Panc1 (cell line): ENCODE measurements at regions not wholly inside any gene's neighbourhood (a gene's known extent, or its start where the extent isn't known, plus 50 kb on each side); places are given as distances from the start of the nearest gene placed in this dataset.
A peak's percentile ranks its signal among the peaks of the same experiment; 100 is the strongest.

Experiments
- ATAC-seq: fragments of 200-7000 bp; cut with Tn5 transposase; 2 replicates; pipeline ENCODE4 v1.9.1; 2020; ENCODE audit warnings: mild to moderate bottlenecking, moderate library complexity
- BruUV-seq: library from RNA; stranded (reverse); fragments of 400-500 nt; replicated peaks from 2 replicates; lab custom pipeline; 2021; lab: Mats Ljungman, UMichigan
- CTCF ChIA-PET: fragments of 300-600 bp; sonication (Branson Sonifier 250); formaldehyde crosslinking; loops from one replicate; lab custom pipeline; 2022; ENCODE audit warnings: antibody characterized with exemption; lab: Charles Lee
- POLR2A ChIA-PET: fragments of 300-600 bp; sonication (Branson Sonifier 250); formaldehyde crosslinking; loops from one replicate; lab custom pipeline; 2022; ENCODE audit warnings: antibody characterized with exemption; lab: Charles Lee
- DNase-seq: peaks from one replicate; pipeline ENCODE4 v3.0.0-alpha.2; 2010; ENCODE audit warnings: low read depth, low spot score
- H3K27ac ChIP-seq: 2 replicates; pipeline ENCODE4 v1.5.1; 2011; ENCODE audit warnings: mild to moderate bottlenecking, low read length, inconsistent platforms
- H3K27me3 ChIP-seq: fragments of 200-500 bp; sonication (Bioruptor generic); 2 replicates; pipeline ENCODE4 v1.6.0; 2014; ENCODE audit warnings: low read length, inconsistent platforms; ENCODE audit not compliant: control insufficient read depth, insufficient read depth
- H3K36me3 ChIP-seq: fragments of 200-500 bp; sonication (Bioruptor generic); 2 replicates; pipeline ENCODE4 v1.5.1; 2014; ENCODE audit warnings: inconsistent platforms, mild to moderate bottlenecking, low read length, moderate library complexity; ENCODE audit not compliant: control insufficient read depth, insufficient read depth
- H3K4me1 ChIP-seq: 2 replicates; pipeline ENCODE4 v1.5.1; 2011; ENCODE audit warnings: inconsistent platforms, mild to moderate bottlenecking, low read length, moderate library complexity; ENCODE audit not compliant: control insufficient read depth, insufficient read depth
- H3K4me3 ChIP-seq, 2 experiments: 2 replicates each; pipeline ENCODE4 v1.5.1; 2011 to 2012; ENCODE audit warnings: low read depth in 2 of 2, low read length in 2 of 2, mild to moderate bottlenecking in 2 of 2, inconsistent platforms in 1 of 2, moderate library complexity in 1 of 2
- H3K9me3 ChIP-seq: fragments of 200-500 bp; sonication (Bioruptor generic); 2 replicates; pipeline ENCODE4 v1.5.1; 2014; ENCODE audit warnings: low read depth, mild to moderate bottlenecking, inconsistent platforms, low read length, moderate library complexity; ENCODE audit not compliant: control insufficient read depth, insufficient read depth
- CTCF ChIP-seq: fragments of 450-650 bp; IDR thresholded peaks from 2 replicates; pipeline ENCODE4 v1.5.1; 2017; ENCODE audit warnings: mild to moderate bottlenecking
- POLR2AphosphoS5 ChIP-seq: IDR thresholded peaks from 2 replicates; pipeline ENCODE4 v1.6.1; 2012; ENCODE audit warnings: mild to moderate bottlenecking, low read depth, low read length, moderate library complexity
- SIN3A ChIP-seq: IDR thresholded peaks from 2 replicates; pipeline ENCODE4 v1.6.1; 2012; ENCODE audit warnings: low read depth, mild to moderate bottlenecking, low read length, moderate library complexity, borderline replicate concordance; ENCODE audit not compliant: insufficient read depth
- TCF7L2 ChIP-seq: IDR thresholded peaks from 2 replicates; pipeline ENCODE4 v1.6.1; 2011; ENCODE audit warnings: mild to moderate bottlenecking, low read depth, low read length, inconsistent platforms
- in situ Hi-C: cut with HindIII; loops from 2 replicates; pipeline ENCODE4 v1.10.0; 2016; ENCODE audit warnings: low sequenced_read_pairs, low pct_unique_long_range_greater_than_20kb
- intact Hi-C: fragments of 100-400 bp; cut with micrococcal nuclease; formaldehyde crosslinking; loops from one replicate; pipeline ENCODE4 v1.10.0; 2022; ENCODE audit not compliant: unreplicated experiment
- TF ChIP-seq, protein P1 (sequence below), 2 experiments: IDR thresholded peaks; 2 replicates each; pipeline ENCODE4 v1.6.1; 2011 to 2012; ENCODE audit warnings: low read depth in 2 of 2, control low read depth in 1 of 2, low read length in 1 of 2, mild to moderate bottlenecking in 1 of 2, moderate library complexity in 1 of 2; ENCODE audit not compliant: insufficient read depth in 1 of 2

GRCh38 chr14:76950055-76951020, 78.2 kb downstream of the IRF2BPL start:
- Histone ChIP-seq H3K36me3 (no peaks in the 10 kb centered on the region), H3K27ac (peak overlapping the region; percentile 86), H3K9me3 (no peaks in the 10 kb centered on the region), H3K4me1 (peaks cover 60% of the 10 kb centered on the region), H3K27me3 (no peaks in the 10 kb centered on the region), H3K4me3 (no peak overlapping the region)
- CTCF ChIA-PET, result interaction anchor here (0.6 kb wide), 1 partner anchor 19 kb away, joined by 7 read pairs; no protein-coding TSS in a partner anchor
- POLR2A ChIA-PET, result interaction anchor here (0.6 kb wide), 3 partner anchors 15 to 318 kb away, joined by 3 to 7 read pairs (median 3); no protein-coding TSS in a partner anchor
- in situ Hi-C loops, result no loop called here
- intact Hi-C loops, result no loop called here
- no TSS peak for BruUV-seq
- TF ChIP-seq, protein P1, sequence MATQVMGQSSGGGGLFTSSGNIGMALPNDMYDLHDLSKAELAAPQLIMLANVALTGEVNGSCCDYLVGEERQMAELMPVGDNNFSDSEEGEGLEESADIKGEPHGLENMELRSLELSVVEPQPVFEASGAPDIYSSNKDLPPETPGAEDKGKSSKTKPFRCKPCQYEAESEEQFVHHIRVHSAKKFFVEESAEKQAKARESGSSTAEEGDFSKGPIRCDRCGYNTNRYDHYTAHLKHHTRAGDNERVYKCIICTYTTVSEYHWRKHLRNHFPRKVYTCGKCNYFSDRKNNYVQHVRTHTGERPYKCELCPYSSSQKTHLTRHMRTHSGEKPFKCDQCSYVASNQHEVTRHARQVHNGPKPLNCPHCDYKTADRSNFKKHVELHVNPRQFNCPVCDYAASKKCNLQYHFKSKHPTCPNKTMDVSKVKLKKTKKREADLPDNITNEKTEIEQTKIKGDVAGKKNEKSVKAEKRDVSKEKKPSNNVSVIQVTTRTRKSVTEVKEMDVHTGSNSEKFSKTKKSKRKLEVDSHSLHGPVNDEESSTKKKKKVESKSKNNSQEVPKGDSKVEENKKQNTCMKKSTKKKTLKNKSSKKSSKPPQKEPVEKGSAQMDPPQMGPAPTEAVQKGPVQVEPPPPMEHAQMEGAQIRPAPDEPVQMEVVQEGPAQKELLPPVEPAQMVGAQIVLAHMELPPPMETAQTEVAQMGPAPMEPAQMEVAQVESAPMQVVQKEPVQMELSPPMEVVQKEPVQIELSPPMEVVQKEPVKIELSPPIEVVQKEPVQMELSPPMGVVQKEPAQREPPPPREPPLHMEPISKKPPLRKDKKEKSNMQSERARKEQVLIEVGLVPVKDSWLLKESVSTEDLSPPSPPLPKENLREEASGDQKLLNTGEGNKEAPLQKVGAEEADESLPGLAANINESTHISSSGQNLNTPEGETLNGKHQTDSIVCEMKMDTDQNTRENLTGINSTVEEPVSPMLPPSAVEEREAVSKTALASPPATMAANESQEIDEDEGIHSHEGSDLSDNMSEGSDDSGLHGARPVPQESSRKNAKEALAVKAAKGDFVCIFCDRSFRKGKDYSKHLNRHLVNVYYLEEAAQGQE (IDR thresholded peaks at IDR 0.05; ENCODE audit: insufficient read depth in 1 of 2, low read depth in 2 of 2, low read length in 1 of 2), result no peak
- TF ChIP-seq CTCF (no peak), POLR2AphosphoS5 (no peak), SIN3A (no peak), TCF7L2 (no peak)
- DNase-seq, result no peak
- ATAC-seq, result no peak

DNA sequence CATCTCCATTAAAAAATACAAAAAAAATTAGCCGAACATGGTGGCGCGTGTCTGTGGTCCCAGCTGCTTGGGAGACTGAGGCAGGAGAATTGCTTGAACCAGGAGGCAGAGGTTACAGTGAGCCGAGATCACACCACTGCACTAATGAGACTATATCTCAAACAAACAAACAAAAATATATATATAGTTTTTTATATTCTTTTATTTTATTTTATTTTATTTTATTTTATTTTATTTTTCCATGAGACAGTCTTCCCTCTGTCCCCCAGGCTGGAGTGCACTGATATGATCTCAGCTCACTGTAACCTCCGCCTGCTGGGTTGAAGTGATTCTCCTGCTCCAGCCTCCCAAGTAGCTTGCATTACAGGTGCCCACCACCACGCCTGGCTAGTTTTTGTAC, 79.5 kb downstream of the IRF2BPL start:
- ChIA-PET POLR2A (no interaction called here), CTCF (interaction anchor here (0.6 kb wide), 1 partner anchor 122 kb away, joined by 3 read pairs; no protein-coding TSS in a partner anchor)
- H3K36me3 ChIP-seq, result no peaks in the 10 kb centered on the region
- no peak for TF ChIP-seq SIN3A
- no peak for TF ChIP-seq CTCF
- no peak for TF ChIP-seq POLR2AphosphoS5
- TF ChIP-seq, protein P1 (IDR thresholded peaks at IDR 0.05; ENCODE audit: insufficient read depth in 1 of 2, low read depth in 2 of 2, low read length in 1 of 2), result no peak
- no peak for TF ChIP-seq TCF7L2
- H3K27me3 ChIP-seq, result no peaks in the 10 kb centered on the region
- intact Hi-C loops, result no loop called here
- H3K4me1 ChIP-seq, result peaks cover 46% of the 10 kb centered on the region
- no TSS peak for BruUV-seq
- H3K4me3 ChIP-seq, result no peak overlapping the region
- no peaks in the 10 kb centered on the region for H3K9me3 ChIP-seq
- in situ Hi-C loops, result no loop called here
- ATAC-seq (no peak), DNase-seq (no peak)
- H3K27ac ChIP-seq, result peak overlapping the region; percentile 97
